Neural cell (in vitro differentiated cells): ENCODE measurements at regions not wholly inside any gene's neighbourhood (a gene's known extent, or its start where the extent isn't known, plus 50 kb on each side); places are given as distances from the start of the nearest gene placed in this dataset.

Experiments used
- H2AFZ ChIP-seq: fragments of 200-600, 300-800 bp; sonication (generic), shearing (Covaris generic); 2 replicates; pipeline ENCODE4 v1.6.0; 2014; ENCODE audit warnings: low read depth, mild to moderate bottlenecking, antibody characterized with exemption, low read length, moderate library complexity
- H3F3A ChIP-seq: fragments of 200-600 bp; shearing (Covaris generic); 2 replicates; pipeline ENCODE4 v1.6.1; 2016; ENCODE audit warnings: mild to moderate bottlenecking, moderate library complexity, mixed read lengths, antibody characterized with exemption, low read length; ENCODE audit not compliant: insufficient read depth, poor library complexity, severe bottlenecking
- H3K27ac ChIP-seq: fragments of 200-600, 300-800 bp; sonication (generic), shearing (Covaris generic); 2 replicates; pipeline ENCODE4 v1.5.1; 2014; ENCODE audit warnings: mild to moderate bottlenecking, low read length, moderate library complexity
- H3K27me3 ChIP-seq: fragments of 300-800, 200-600 bp; sonication (generic), shearing (Covaris generic); 2 replicates; pipeline ENCODE4 v1.6.0; 2014; ENCODE audit warnings: mild to moderate bottlenecking, low read depth, low read length, moderate library complexity; ENCODE audit not compliant: insufficient read depth
- H3K36me3 ChIP-seq: fragments of 300-800, 200-600 bp; sonication (generic), shearing (Covaris generic); 2 replicates; pipeline ENCODE4 v1.5.1; 2014; ENCODE audit warnings: mild to moderate bottlenecking, antibody characterized with exemption, low read length, moderate library complexity; ENCODE audit not compliant: insufficient read depth
- H3K4me2 ChIP-seq: fragments of 300-800, 200-600 bp; sonication (generic), shearing (Covaris generic); 2 replicates; pipeline ENCODE4 v1.6.0; 2014; ENCODE audit warnings: mild to moderate bottlenecking, low read length
- H3K4me3 ChIP-seq: fragments of 300-800, 200-600 bp; sonication (generic), shearing (Covaris generic); 2 replicates; pipeline ENCODE4 v1.5.1; 2014; ENCODE audit warnings: mild to moderate bottlenecking, low read length, moderate library complexity
- H3K79me2 ChIP-seq: fragments of 200-600 bp; shearing (Covaris generic); replicated peaks from 2 replicates; pipeline ENCODE4 v1.6.0; 2014; ENCODE audit warnings: mild to moderate bottlenecking, low read length, moderate library complexity; ENCODE audit not compliant: insufficient read depth
- H3K9ac ChIP-seq: fragments of 300-800, 200-600 bp; sonication (generic), shearing (Covaris generic); 2 replicates; pipeline ENCODE4 v1.6.1; 2016; ENCODE audit warnings: mild to moderate bottlenecking, low read length, mixed read lengths
- H3K9me2 ChIP-seq: fragments of 200-600 bp; shearing (Covaris generic); 2 replicates; pipeline ENCODE4 v1.6.1; 2016; ENCODE audit warnings: mild to moderate bottlenecking, low read length, mixed read lengths; ENCODE audit not compliant: insufficient read depth
- H3K9me3 ChIP-seq: fragments of 200-600, 300-800 bp; sonication (generic), shearing (Covaris generic); 2 replicates; pipeline ENCODE4 v1.6.1; 2016; ENCODE audit warnings: mild to moderate bottlenecking, mixed run types, low read length, moderate library complexity, mixed read lengths
- H4K20me1 ChIP-seq: fragments of 200-600 bp; shearing (Covaris generic); 2 replicates; pipeline ENCODE4 v1.6.1; 2016; ENCODE audit warnings: mild to moderate bottlenecking, mixed run types; ENCODE audit not compliant: insufficient read depth
- CTCF ChIP-seq: fragments of 450-650 bp; IDR thresholded peaks from 2 replicates; pipeline ENCODE4 v1.5.1; 2014; ENCODE audit warnings: antibody characterized with exemption, mild to moderate bottlenecking, moderate library complexity; ENCODE audit not compliant: poor library complexity, severe bottlenecking
- EP300 ChIP-seq: fragments of 450-650 bp; conservative IDR thresholded peaks from 2 replicates; pipeline ENCODE4 v1.6.1; 2014; ENCODE audit warnings: antibody characterized with exemption, mild to moderate bottlenecking, moderate library complexity; ENCODE audit not compliant: poor library complexity, severe bottlenecking
- EZH2 ChIP-seq: fragments of 200-600, 300-800 bp; shearing (Covaris generic), sonication (generic); IDR thresholded peaks from 2 replicates; pipeline ENCODE4 v1.6.1; 2014; ENCODE audit warnings: antibody characterized with exemption, low read length, borderline replicate concordance, mild to moderate bottlenecking; ENCODE audit not compliant: insufficient read depth, poor library complexity, severe bottlenecking
- MXI1 ChIP-seq: fragments of 450-650 bp; conservative IDR thresholded peaks from 2 replicates; pipeline ENCODE4 v1.6.1; 2014; ENCODE audit warnings: antibody characterized with exemption, mild to moderate bottlenecking; ENCODE audit not compliant: poor library complexity, severe bottlenecking
- POLR2AphosphoS5 ChIP-seq: IDR thresholded peaks from 2 replicates; pipeline ENCODE4 v1.6.1; 2012
- RAD21 ChIP-seq: fragments of 450-650 bp; conservative IDR thresholded peaks from 2 replicates; pipeline ENCODE4 v1.6.1; 2014; ENCODE audit warnings: antibody characterized with exemption, mild to moderate bottlenecking, moderate library complexity
- REST ChIP-seq: IDR thresholded peaks from 2 replicates; pipeline ENCODE4 v1.6.1; 2012; ENCODE audit warnings: borderline replicate concordance
- SMC3 ChIP-seq: fragments of 450-650 bp; conservative IDR thresholded peaks from 2 replicates; pipeline ENCODE4 v1.6.1; 2014; ENCODE audit warnings: antibody characterized with exemption, mild to moderate bottlenecking, moderate library complexity; ENCODE audit not compliant: poor library complexity
- TAF1 ChIP-seq: IDR thresholded peaks from 2 replicates; pipeline ENCODE4 v1.6.1; 2012; ENCODE audit warnings: low read depth

- Histone ChIP-seq H3K36me3 (no peaks in the 10 kb centered on the region), H3F3A (no peaks in the 10 kb centered on the region), H3K4me3 (no peak overlapping the region), H3K9me3 (no peaks in the 10 kb centered on the region), H4K20me1 (no peaks in the 10 kb centered on the region), H3K9me2 (no peaks in the 10 kb centered on the region), H3K9ac (no peak overlapping the region), H3K4me2 (no peak overlapping the region), H2AFZ (no peak overlapping the region), H3K27ac (no peak overlapping the region), H3K79me2 (no peaks in the 10 kb centered on the region), H3K27me3 (peaks cover 17% of the 10 kb centered on the region)
- TF ChIP-seq CTCF: no peak
- TF ChIP-seq SMC3: no peak
Observed at GRCh38 chr11:15497366-15497765, 382.6 kb downstream of the INSC start.

- Histone ChIP-seq H4K20me1 (no peaks in the 10 kb centered on the region), H2AFZ (no peak overlapping the region), H3K4me3 (no peak overlapping the region)
Observed at GRCh38 chr11:15499674-15500073, 385.0 kb downstream of the INSC start.

More at GRCh38 chr11:15499674-15500073, 385.0 kb downstream of the INSC start:
- Histone ChIP-seq H3F3A (no peaks in the 10 kb centered on the region), H3K9me3 (no peaks in the 10 kb centered on the region), H3K36me3 (no peaks in the 10 kb centered on the region), H3K4me2 (no peak overlapping the region), H3K79me2 (no peaks in the 10 kb centered on the region), H3K9me2 (no peaks in the 10 kb centered on the region), H3K27me3 (peaks cover 10% of the 10 kb centered on the region), H3K9ac (no peak overlapping the region), H3K27ac (no peak overlapping the region)
- TF ChIP-seq CTCF (no peak), EZH2 (no peak), SMC3 (no peak), TAF1 (no peak), REST (no peak), RAD21 (no peak), POLR2AphosphoS5 (no peak), MXI1 (no peak), EP300 (no peak)
